ENCODE measurements at regions not wholly inside any gene's neighbourhood (a gene's known extent, or its start where the extent isn't known, plus 50 kb on each side); places are given as distances from the start of the nearest gene placed in this dataset.

DNA sequence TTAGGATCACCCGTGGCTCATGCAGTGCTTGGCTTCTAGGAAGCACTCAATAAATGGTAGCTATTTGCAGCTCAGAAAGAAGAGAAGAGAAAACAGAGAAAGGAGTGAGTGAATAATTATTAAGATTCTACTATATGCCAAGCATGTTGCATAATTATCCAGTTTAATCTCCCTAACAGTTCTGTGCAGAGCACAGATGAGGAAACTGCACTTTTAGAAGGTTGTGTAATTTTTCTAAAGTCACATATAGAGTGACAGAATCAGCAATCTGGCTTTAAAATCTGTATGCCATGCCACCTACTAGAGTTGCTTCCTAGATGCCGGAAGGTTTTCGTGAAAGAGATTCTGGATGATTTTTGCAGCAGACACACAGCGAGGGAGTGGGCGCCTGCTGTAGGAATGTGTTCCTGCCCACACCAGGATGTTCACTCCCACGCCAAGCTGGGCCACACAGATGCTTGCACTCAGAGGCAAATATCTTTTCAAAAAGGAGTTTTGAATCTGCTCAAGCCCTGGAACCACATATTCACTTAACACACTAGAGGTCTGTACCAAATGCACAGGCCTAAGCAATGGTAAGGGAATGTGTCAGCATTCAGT is 50.2 kb upstream of the SMCO2 start:
- no peak overlapping the region for H2AFZ ChIP-seq
- H3K79me2 ChIP-seq (replicated peaks; ENCODE audit: insufficient read depth) = no peaks in the 10 kb centered on the region
- H3K4me2 ChIP-seq = no peak overlapping the region
- no peaks in the 10 kb centered on the region for H3K27me3 ChIP-seq (ENCODE audit: insufficient read depth)
- H3K36me3 ChIP-seq (ENCODE audit: insufficient read depth) = no peaks in the 10 kb centered on the region
- H3K4me1 ChIP-seq (ENCODE audit: insufficient read depth) = no peaks in the 10 kb centered on the region
- H3F3A ChIP-seq (replicated peaks; ENCODE audit: low read depth) = no peaks in the 10 kb centered on the region
- H3K27ac ChIP-seq (ENCODE audit: low read depth) = no peak overlapping the region
- ATAC-seq (no peak), DNase-seq (ENCODE audit: low spot score) (no peak)
- no peak overlapping the region for H3K4me3 ChIP-seq
- peaks cover 2% of the 10 kb centered on the region for H3K27me3 Mint-ChIP-seq (ENCODE audit: insufficient read depth, low read depth, poor library complexity)
- H3K9me3 Mint-ChIP-seq = no peaks in the 10 kb centered on the region
- no peaks in the 10 kb centered on the region for H4K20me1 ChIP-seq (replicated peaks; ENCODE audit: insufficient read depth)
- no peaks in the 10 kb centered on the region for H3K9me2 ChIP-seq (ENCODE audit: insufficient read depth)
- H3K27ac Mint-ChIP-seq = no peak overlapping the region
- H3K4me3 Mint-ChIP-seq = no peak overlapping the region
- H3K36me3 Mint-ChIP-seq (ENCODE audit: low read depth) = peaks cover 9% of the 10 kb centered on the region
- H3K4me1 Mint-ChIP-seq = no peaks in the 10 kb centered on the region
- TF ChIP-seq NANOG (IDR thresholded peaks at IDR 0.05; ENCODE audit: borderline replicate concordance) (no peak), STAT1 (IDR thresholded peaks at IDR 0.05; ENCODE audit: unreplicated experiment) (no peak)

Measured in GM23338 (cell line).